C1 segment of cervical spinal cord (tissue), 14 donors: ENCODE measurements at regions not wholly inside any gene's neighbourhood (a gene's known extent, or its start where the extent isn't known, plus 50 kb on each side); places are given as distances from the start of the nearest gene placed in this dataset.
"Not testable (repeated sequence)": the region's sequence is repeated elsewhere in the genome, so short reads cannot be mapped to it uniquely, and the experiment has no call there.

Experiments
- DNase-seq, 14 donors: peaks; one replicate each; lab custom pipeline; 2025; lab: John Stamatoyannopoulos, UW

DNA sequence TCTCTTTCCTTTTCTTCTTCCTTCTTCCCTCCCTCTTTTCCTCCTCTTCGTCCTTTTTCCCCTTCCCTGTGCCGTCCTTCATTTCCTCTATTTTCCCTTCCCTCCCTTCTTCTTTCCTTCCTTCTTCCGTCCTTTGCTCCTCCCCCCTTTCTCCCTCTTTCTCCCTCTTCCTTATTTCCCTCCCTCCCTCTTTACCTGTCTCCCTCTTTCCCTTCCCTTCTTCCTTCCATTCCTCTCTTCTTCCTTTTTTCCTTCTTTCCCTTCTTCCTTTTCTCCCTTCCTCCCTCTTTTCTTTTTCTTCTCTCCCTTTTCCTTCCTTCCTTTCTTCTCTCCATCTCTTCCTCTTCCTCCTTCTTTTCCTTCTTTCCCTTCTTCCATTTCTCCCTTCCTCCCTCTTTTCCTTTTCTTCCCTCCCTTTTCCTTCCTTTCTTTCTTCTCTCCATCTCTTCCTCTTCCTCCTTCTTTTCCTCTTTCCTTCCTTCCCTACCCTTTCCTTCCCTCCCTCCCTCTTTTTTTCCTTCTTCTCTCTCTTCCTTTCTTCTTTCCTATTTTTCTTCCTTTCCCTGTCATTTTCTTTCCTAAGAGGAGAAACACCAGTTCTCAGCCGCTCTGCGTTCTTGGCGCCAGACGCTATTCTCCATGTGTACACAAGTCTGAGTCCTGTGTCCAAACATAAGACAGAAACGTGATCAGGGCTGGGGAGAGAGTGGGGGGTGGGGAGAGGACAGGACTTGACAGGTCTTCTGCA is 597.1 kb downstream of the MID1IP1 start:
- DNase-seq: no peak

DNA sequence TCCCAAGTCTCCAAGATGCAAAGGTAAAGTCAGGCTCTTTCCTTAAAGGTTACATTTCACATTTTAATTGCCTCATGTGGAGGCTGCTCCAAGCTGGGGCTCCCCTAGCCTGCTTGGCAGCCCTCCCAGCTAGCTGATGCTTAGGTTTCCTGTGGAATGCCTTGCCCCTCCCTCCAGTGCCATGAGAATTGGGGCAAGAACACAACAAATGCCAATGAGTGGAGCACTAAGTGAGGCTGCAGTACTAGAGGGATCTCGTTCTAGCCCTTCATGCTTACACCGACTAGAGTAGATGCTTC is 597.7 kb downstream of the MID1IP1 start:
- no peak for DNase-seq

DNA sequence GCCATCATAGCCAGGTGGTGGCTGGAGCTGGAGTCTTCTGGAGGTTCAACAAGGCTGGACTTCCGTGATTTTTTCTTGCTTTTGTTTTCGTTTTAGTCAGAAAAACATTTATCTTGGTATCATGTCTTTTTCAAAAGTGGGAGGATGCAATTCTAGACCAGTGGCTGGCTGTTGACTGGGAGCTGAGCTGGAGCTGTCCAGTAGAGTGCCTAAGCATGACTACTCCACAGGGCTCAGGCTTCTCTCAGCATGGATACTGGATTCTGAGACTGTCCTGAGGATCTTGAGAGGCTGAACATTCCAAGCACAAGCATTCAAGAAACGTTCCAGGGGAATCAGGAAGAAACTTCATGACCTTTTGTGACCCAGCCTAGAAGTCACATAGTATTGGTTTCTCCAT is 598.1 kb downstream of the MID1IP1 start:
- DNase-seq: no peak

DNA sequence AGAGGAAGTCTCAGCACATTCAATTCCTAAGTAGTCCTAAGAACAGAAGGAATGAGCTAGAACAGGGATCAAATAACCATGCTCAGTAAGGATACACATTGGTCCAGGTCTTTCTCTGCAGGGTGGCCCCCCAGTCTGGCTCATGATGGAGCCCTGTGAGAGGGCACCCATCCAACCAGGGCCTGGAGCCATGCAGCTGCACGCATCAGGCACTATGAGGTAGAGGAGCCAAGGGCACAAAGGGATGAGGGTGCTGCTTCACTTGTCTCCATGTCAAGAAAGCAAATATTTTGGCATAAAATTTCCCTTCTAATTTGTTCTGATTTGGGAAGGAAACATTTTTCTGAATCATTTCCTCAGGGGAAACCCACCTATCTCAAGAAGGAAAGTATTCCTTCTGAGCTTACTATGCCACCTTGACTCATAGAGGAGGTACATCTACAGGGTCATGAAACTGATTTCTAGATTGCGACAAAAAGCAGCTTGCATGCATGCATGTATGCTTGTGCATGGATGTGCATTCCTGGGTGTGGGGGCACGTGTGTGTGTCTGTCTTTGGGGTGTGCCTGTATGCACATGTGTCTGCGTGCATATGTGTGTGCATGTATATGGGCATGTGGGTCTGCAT is 600.3 kb downstream of the MID1IP1 start:
- no peak for DNase-seq

DNA sequence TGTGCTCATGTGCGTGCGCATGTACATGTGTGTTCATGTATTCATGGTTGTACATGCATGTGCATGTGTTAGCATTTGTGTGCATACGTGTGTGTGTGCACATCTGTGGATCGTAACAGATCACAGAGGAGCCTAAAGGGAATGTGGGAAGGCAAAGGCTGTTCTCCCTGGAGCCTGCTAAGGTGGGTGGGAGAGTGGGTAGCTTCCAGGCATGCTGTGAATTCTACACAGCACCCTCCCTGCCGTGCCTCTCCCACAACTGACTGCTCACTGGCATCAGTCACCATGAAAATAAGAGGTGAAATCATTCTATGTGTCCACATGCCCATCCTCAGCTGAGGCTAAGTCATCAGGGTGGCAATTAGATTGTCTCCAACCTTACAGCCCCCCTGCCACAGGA is 600.9 kb downstream of the MID1IP1 start:
- DNase-seq: no peak

DNA sequence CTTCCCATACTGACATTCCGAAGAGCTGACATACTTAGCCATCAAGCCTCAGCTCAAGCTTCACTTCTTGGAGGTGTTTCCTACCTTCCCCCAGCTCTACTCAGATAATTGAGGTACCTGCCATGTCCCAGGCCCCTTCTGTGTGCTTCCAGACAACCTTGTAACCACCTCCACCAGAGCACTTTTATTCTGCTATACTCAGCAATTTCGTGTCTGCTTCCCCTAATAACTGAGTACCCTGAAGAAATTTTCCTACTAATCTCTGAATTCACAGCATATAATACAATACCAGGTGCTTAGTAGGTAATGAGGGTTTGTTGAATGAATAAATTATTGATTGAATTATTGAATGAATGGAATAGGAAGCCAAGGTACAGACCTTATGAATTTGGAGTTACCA is 605.5 kb downstream of the MID1IP1 start:
- DNase-seq: no peak

DNA sequence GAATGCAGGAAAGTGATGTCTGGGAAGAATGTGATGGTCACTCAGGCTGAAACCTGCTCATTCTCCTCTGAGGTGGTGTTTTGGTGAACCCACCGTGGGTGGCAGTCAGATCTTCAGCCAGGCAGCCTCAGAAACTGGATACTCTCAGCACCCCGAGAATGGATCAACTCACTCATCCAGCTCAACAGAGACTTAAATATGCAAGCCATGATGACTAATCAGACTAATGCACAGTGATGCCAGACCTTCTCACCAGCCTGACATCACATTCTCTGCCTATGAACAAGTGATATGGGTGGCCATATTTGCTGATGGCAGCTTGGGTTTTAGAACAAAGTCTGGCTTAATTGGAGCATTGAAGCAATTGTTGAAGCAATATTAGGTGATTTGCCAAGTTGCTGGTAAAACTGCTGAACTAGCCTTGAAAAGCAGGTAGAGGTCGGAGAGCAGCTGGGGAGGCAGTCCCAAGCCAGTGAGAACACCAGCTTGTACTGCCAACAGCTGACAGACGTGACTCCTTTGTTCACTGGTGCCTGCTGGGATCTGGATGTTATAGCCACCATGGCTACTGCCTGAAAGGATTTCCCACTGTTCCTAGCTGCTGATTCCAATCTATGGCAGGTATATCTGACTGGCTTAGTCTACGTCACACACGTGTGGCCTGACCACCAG is 608.1 kb downstream of the MID1IP1 start:
- no peak for DNase-seq

DNA sequence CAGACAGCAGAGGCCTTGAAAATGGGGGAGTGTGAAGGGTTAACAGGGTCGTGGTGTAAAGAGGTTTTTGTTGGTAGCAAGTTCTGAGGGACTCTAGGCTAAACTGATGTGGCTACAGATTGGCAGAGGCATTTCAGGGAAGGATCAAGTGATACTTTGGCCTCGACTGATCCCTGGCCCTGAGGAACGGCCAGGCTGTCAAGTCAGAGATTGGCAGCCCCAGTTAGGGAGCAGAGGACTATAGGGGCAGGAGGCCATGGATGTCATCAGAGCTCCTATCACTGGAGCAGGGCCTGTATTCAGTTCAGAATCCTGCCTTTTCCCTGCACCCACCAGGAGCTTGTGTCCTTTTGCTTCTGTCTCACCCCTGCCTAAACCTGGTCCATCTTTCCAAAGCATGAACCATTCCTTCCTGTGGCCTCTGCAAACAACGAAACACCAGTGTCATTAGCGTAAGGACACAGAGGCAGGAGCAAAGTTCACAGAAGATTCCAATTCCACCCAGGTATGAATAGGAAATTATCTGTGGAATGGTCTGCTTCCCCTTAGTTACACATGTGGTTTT is 613.1 kb downstream of the MID1IP1 start:
- no peak for DNase-seq

DNA sequence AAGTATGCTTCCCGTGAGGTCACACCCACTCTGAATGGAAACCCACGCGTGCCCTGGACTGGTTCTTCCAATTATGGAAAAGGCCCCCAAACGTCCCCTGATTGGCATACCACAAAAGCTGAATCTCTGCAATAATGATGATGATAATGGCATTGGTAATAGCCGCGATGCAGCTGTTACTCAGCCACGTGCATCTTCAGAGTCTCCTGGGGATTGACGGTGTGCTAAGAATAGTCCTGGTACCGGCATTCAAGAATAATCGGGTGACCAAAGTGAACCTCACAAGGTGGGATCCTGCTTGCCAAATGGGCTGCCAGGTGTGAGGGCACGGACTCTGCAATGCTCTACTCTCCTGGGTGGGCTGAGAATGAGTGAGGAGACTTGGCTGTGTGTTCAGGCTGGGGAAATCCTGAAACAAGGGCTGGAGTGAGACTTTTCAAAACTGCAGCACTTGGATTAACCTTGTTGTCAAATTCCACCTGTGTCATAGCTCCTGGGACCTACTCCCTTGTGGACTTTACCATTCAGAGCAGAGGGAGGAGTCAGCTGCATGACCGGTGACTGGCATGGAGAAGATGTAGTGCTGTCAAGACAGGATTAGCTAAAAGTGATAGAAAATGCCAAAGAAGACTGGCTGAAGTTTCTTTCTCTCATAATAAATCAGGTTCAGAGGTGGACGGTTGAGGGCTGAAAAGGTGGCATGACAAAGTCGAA is 615.4 kb downstream of the MID1IP1 start:
- DNase-seq: no peak

DNA sequence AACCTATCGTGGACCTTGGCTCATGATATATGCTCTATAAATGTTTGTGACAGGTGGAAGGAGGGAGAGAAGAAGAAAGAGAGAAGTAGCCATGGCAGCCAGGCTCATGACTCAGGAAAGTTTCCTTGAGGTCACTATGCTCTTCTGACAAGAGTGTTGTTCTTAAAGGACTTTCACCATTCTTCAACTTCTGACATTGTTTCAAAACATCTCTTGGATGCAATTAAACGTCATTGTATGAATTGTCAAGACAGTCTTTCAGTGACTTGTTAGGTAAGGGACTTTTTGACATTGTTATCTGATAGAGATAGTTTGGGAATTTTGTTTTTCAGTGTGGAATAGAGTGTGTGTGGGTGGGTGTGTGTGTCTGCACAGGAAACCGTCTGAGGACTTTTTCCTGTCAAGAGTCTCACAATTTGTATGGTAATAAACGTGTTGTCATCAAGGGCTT is 617.0 kb downstream of the MID1IP1 start:
- no peak for DNase-seq

DNA sequence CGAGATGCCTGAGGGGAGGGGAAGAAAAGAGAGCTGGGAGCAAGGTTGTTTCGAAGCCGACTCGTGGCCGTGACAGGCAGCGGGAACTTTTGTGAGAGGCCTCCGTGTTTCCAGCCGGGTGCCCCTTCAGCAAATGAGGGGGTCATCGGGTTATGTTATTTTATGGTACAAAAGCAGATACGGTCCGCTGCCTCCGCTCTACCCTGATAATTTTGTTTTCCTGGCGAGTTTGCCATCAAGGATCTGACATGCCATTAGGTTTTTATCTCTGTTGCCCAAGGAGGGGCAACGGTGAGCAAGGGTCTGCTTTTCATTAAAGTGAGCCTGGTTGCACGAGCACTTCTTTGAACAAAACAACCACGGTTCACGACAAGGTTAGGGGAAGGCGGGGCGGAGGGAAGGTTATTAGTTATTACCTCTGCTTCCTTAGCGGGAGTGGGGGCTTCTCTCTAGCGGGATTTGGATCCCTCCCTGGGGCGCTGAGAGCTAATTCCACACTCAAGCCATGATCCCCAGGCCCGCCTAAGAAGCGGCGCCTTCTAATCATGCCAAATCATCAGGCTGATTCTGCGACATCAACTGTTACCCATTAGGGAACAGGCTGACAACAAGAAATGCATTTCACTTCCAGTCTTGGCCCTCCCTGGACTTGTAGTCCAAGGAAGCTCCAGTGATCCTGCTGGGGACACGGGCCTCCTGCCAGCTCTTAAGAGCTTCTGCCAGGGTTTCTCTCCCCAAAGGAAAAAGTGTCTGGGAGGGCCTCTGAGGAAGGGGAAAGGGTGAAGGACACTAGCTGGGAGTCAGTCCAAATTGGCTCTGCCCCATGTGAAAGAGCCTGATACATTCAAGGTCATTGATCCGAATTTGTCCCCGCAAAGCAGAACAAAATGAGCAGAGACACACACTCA is 617.7 kb downstream of the MID1IP1 start:
- DNase-seq: peak in 3 of 14 donors; percentile 1 to 10 (median 1)

DNA sequence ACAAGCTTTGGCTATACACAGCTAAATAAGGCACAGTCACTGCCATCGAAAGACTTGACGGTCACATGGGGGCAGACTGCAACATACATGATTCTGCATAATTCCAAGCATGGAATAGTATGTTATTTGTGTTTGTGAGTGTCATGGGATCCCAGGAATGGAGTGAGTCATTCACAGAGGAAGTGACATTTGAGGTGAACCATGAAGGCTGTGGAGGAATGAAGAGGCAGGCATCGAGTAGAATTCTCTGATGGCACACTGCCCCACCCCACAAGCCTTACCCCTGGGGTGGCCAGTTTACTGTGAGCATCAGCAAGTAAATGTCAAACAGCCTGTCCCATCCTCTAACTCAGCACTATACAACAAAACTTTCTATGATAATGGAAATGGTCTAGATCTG is 619.7 kb downstream of the MID1IP1 start:
- DNase-seq: no peak

DNA sequence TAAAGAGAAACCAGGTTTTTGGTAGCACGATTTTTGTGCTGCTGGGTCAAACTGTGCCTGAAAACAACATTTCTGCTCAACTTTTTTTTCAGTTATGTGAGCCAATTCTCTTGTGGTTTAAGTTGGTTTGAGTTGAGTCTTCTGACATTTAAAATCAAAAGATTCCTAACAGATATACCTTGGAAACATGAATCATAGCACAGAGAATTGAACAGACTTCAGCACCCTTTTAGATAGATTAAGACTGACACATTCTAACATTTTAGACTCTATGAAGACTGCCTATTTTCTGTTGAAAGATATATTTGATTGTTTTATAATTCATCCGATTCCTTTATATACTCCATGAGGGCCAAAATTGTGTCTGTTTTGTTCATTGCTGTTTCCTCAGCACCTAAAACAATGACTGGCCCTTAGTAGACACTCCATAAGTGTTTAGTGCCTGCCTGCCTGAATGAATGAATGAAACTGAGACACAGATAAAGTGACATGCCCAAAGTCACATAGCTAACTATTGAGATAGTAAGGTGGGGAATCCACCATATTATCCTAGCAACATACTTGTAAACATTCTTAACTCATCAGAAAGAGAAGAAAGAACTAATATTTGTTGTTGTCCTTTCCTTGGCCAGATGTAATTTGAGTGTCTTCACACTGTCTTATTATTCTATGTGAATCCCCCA is 624.0 kb downstream of the MID1IP1 start:
- DNase-seq: no peak

DNA sequence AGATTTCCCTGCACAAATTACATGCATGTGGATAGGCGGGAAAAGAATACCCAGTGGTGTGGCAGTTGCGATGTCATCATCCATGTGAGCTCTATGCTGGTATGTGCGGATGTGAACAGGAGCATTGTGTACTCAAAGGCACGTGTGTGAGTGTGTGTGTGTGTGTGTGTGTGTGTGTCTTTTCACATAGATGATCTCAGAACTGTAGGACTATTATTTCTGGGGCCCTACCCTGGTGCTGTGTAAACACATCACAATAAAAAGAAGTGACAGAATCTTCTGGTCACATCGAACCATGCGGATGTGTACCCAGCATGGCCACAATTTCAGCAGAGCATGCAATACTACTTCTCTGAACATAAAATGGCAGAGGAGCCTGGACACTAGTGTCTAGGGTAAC is 624.8 kb downstream of the MID1IP1 start:
- no peak for DNase-seq

DNA sequence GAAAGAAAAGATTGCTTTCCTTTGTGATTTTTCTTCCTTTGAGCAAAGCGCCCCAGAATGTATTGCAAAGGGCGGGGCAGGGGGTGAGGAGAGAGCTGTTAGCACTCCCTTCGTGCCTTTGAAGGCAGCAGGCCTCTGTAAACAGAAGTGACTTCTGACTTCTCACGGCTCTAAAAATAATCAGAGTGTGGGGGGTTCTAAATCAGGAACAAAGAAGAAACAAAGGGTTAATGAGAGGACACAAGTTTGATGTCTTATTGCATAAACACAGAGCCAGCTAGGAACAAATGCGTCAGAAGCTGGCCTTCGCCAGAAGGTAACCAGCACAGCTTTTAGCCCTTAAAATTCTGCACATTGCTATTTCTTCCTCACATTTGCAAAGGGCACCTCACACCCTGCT is 626.2 kb downstream of the MID1IP1 start:
- no peak for DNase-seq

DNA sequence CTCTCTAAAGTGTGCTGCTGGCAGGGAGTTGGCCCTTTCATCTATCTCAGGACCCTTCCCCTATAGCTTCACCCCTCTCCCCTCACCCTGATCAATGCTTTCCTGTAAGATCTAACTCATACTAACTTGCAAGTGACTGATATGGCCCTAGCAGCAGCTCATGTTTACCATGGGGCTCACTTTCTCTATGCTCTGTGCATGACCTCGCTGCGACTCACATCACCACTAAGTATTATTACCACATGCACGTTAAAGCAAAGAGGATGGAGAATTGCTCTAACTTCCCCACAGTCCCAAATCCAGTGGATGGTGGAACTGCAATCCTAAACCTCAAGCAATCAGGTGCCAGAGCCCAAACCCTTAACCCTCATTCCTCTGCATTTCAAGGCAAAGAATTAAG is 626.6 kb downstream of the MID1IP1 start:
- DNase-seq: no peak

DNA sequence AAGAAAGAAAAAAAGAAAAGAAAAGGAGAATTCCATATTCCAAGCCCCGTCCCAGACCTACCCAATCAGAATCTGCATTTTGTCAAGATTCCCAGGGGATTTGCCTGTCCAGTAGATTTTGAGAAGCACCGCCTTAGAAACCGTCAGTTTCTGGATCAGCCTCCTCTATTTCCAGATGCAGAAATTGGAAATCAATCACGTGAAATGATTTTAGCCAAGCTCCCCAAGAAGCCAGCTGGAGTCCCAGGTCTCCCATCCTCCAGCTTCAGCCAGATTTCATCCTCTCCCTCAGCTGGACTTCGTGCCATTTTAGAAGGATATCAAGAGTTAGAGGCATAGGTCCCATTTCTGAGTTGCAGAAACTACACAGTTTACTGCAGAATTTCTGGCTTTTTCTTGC is 629.3 kb downstream of the MID1IP1 start:
- DNase-seq: no peak

DNA sequence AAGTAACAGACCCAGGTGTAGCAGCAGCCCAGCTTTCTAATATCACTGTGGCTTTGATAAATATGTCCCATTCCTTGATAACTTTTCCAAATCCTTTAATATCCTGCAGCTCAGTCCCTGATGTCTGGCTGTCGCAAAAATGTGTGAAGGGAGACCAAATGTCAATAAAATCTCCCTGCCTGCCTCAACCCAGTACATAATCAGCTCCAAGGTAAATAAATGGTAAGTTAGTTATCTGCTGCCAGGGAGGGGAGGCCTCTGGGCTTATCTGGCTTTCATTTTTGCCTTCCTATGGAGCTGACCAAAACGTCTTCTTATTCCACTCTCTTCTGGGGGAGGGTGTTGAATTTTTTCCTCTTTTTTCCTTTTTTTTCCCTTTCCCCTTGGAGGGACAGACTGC is 630.6 kb downstream of the MID1IP1 start:
- no peak for DNase-seq

DNA sequence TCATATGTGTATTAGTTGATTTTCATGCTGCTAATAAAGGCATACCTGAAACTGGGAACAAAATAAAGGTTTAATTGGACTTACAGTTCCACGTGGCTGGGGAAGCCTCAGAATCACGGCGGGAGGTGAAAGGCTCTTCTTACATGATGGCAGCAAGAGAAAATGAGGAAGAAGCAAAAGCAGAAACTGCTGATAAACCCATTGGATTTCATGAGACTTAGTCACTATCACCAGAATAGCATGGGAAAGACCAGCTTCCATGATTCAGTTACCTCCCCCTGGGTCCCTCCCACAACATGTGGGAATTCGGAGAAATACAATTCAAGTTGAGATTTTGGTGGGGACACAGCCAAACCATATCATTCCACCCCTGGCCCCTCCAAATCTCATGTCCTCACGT is 633.4 kb downstream of the MID1IP1 start:
- not testable (repeated sequence) for DNase-seq

DNA sequence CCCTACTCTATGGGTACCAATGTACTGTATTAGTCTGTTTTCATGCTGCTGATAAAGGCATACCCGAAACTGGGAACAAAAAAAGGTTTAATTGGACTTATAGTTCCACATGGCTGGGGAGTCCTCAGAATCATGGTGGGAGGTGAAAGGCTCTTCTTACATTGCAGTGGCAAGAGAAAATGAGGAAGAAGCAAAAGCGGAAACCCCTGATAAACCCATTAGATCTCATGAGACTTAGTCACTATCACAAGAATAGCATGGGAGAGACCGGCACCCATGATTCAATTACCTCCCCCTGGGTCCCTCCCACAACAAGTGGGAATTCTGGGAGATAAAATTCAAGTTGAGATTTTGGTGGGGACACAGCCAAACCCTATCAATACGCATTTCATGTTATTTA is 635.3 kb downstream of the MID1IP1 start:
- not testable (repeated sequence) for DNase-seq
